Hepatocyte (in vitro differentiated cells): ENCODE measurements at regions not wholly inside any gene's neighbourhood (a gene's known extent, or its start where the extent isn't known, plus 50 kb on each side); places are given as distances from the start of the nearest gene placed in this dataset.

ENCODE experiments used
- DNase-seq: peaks from one replicate; pipeline ENCODE4 v3.0.0-alpha.2; 2016; ENCODE audit warnings: low spot score
- H2AFZ ChIP-seq: fragments of 200-600 bp; sonication (generic); 2 replicates; pipeline ENCODE4 v1.6.0; 2016; ENCODE audit warnings: antibody characterized with exemption, mild to moderate bottlenecking
- H3K27ac ChIP-seq: fragments of 200-600 bp; sonication (generic); 2 replicates; pipeline ENCODE4 v1.5.1; 2016; ENCODE audit warnings: mild to moderate bottlenecking
- H3K27me3 ChIP-seq: fragments of 200-600 bp; sonication (generic); 2 replicates; pipeline ENCODE4 v1.6.1; 2016
- H3K36me3 ChIP-seq: fragments of 200-600 bp; sonication (generic); replicated peaks from 2 replicates; pipeline ENCODE4 v1.5.1; 2016; ENCODE audit warnings: low read depth; ENCODE audit not compliant: insufficient read depth
- H3K4me1 ChIP-seq: fragments of 200-600 bp; sonication (generic); 2 replicates; pipeline ENCODE4 v1.5.1; 2016; ENCODE audit warnings: mild to moderate bottlenecking, moderate library complexity; ENCODE audit not compliant: insufficient read depth
- H3K4me2 ChIP-seq: fragments of 200-600 bp; sonication (generic); 2 replicates; pipeline ENCODE4 v1.6.0; 2016
- H3K4me3 ChIP-seq: fragments of 200-600 bp; sonication (generic); 2 replicates; pipeline ENCODE4 v1.5.1; 2016; ENCODE audit warnings: mild to moderate bottlenecking
- H3K79me2 ChIP-seq: fragments of 200-600 bp; sonication (generic); 2 replicates; pipeline ENCODE4 v1.6.0; 2017; ENCODE audit warnings: mild to moderate bottlenecking
- H3K9me2 ChIP-seq: fragments of 200-600 bp; sonication (generic); replicated peaks from 2 replicates; pipeline ENCODE4 v1.6.0; 2017; ENCODE audit warnings: mild to moderate bottlenecking; ENCODE audit not compliant: insufficient read depth
- H3K9me3 ChIP-seq: fragments of 200-600 bp; sonication (generic); 2 replicates; pipeline ENCODE4 v1.5.1; 2016; ENCODE audit warnings: low read depth, mild to moderate bottlenecking
- H4K20me1 ChIP-seq: fragments of 200-600 bp; sonication (generic); 2 replicates; pipeline ENCODE4 v1.6.0; 2016; ENCODE audit warnings: mild to moderate bottlenecking; ENCODE audit not compliant: insufficient read depth, poor library complexity, severe bottlenecking
- EZH2 ChIP-seq: fragments of 200-600 bp; sonication (generic); IDR thresholded peaks from 2 replicates; pipeline ENCODE4 v1.6.1; 2016; ENCODE audit warnings: antibody characterized with exemption, mild to moderate bottlenecking, borderline replicate concordance
- EZH2phosphoT487 ChIP-seq: fragments of 200-600 bp; sonication (generic); IDR thresholded peaks from one replicate; pipeline ENCODE4 v1.6.1; 2018; ENCODE audit warnings: antibody characterized with exemption, mild to moderate bottlenecking, low read depth, moderate library complexity; ENCODE audit not compliant: unreplicated experiment, severe bottlenecking
- WGBS: methylation state at CpG from one replicate; pipeline ENCODE4 v1.1.6; 2016; ENCODE audit warnings: low lambda C conversion rate; ENCODE audit errors: missing lambda C conversion rate; 5-methylcytosine and 5-hydroxymethylcytosine counted together
- TF ChIP-seq, protein P1 (sequence below): fragments of 200-600 bp; sonication (generic); IDR thresholded peaks from 2 replicates; pipeline ENCODE4 v1.5.1; 2016; ENCODE audit warnings: antibody characterized with exemption, mild to moderate bottlenecking; ENCODE audit not compliant: poor library complexity

GRCh38 chr1:75672528-75673393, 51.7 kb upstream of the ACADM start:
- no peaks in the 10 kb centered on the region for H3K9me3 ChIP-seq
- H3K36me3 ChIP-seq = no peaks in the 10 kb centered on the region
- no peak overlapping the region for H3K27ac ChIP-seq
- no peak overlapping the region for H3K4me2 ChIP-seq
- no peak overlapping the region for H3K4me3 ChIP-seq
- peak; percentile 57 for DNase-seq
- peaks cover 5% of the 10 kb centered on the region for H3K4me1 ChIP-seq
- no peaks in the 10 kb centered on the region for H3K9me2 ChIP-seq
- H3K27me3 ChIP-seq = no peaks in the 10 kb centered on the region
- H3K79me2 ChIP-seq = no peaks in the 10 kb centered on the region
- no peak overlapping the region for H2AFZ ChIP-seq
- H4K20me1 ChIP-seq = no peaks in the 10 kb centered on the region
- 68% methylated on average over 3 of the region's 3 CpGs for WGBS
- no peak for TF ChIP-seq EZH2phosphoT487
- TF ChIP-seq, protein P1, sequence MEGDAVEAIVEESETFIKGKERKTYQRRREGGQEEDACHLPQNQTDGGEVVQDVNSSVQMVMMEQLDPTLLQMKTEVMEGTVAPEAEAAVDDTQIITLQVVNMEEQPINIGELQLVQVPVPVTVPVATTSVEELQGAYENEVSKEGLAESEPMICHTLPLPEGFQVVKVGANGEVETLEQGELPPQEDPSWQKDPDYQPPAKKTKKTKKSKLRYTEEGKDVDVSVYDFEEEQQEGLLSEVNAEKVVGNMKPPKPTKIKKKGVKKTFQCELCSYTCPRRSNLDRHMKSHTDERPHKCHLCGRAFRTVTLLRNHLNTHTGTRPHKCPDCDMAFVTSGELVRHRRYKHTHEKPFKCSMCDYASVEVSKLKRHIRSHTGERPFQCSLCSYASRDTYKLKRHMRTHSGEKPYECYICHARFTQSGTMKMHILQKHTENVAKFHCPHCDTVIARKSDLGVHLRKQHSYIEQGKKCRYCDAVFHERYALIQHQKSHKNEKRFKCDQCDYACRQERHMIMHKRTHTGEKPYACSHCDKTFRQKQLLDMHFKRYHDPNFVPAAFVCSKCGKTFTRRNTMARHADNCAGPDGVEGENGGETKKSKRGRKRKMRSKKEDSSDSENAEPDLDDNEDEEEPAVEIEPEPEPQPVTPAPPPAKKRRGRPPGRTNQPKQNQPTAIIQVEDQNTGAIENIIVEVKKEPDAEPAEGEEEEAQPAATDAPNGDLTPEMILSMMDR = no peak
- no peak for TF ChIP-seq EZH2

DNA sequence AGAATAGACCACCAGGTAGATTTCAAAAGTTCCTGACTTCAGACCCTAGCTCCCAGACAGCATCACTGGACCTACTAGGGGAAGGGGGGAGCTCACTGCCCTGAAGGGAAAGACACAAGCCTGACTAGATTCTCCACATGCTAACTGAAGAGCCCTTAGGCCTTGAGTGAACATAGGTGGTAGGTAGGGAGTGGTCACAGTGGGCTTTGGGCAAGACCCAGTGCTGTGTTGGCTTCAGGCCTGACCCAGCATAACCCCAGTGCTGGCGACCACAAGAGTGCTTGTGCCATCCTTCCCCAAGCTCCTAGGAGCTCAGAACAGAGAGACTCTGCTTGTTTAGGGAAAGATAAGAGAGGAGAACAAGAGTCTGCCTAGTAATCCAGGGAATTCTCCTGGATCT, 51.1 kb upstream of the ACADM start:
- Histone ChIP-seq H4K20me1 (no peaks in the 10 kb centered on the region), H3K27me3 (no peaks in the 10 kb centered on the region), H3K9me3 (no peaks in the 10 kb centered on the region), H3K27ac (no peak overlapping the region), H3K36me3 (no peaks in the 10 kb centered on the region), H3K4me1 (peaks cover 5% of the 10 kb centered on the region), H3K79me2 (no peaks in the 10 kb centered on the region), H3K4me3 (no peak overlapping the region), H3K9me2 (no peaks in the 10 kb centered on the region), H2AFZ (no peak overlapping the region), H3K4me2 (no peak overlapping the region)
- DNase-seq = no peak
- TF ChIP-seq, protein P1 = no peak
- TF ChIP-seq EZH2phosphoT487 (no peak), EZH2 (no peak)
- WGBS = 78% methylated on average over 1 of the region's 1 CpG

DNA sequence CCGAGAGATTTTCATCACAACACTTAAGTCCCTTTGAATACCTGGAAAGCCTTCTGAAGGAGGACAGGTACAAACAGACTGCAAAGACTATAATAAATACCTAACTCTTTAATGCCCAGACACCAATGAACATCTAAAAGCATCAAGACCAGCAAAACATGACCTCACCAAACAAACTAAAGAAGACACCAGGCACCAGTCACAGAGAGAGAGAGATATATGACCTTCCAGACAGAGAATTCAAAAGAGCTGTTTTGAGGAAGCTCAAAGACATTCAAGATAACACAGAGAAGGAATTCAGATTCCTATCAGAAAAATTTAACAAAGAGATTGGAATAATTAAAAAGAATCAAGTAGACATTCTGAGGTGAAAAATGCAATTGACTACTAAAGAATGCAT, 50.6 kb upstream of the ACADM start:
- 85% methylated on average over 1 of the region's 1 CpG for WGBS
- TF ChIP-seq, protein P1 = no peak
- TF ChIP-seq EZH2phosphoT487 = no peak
- no peak for TF ChIP-seq EZH2

More for the DNA sequence above, 50.6 kb upstream of the ACADM start:
- no peaks in the 10 kb centered on the region for H3K36me3 ChIP-seq
- H3K9me3 ChIP-seq = no peaks in the 10 kb centered on the region
- peaks cover 5% of the 10 kb centered on the region for H3K4me1 ChIP-seq
- H3K79me2 ChIP-seq = no peaks in the 10 kb centered on the region
- H3K27me3 ChIP-seq = no peaks in the 10 kb centered on the region
- H3K4me2 ChIP-seq = no peak overlapping the region
- no peak for DNase-seq
- H3K9me2 ChIP-seq = no peaks in the 10 kb centered on the region
- H2AFZ ChIP-seq = no peak overlapping the region
- no peak overlapping the region for H3K27ac ChIP-seq
- H3K4me3 ChIP-seq = no peak overlapping the region
- H4K20me1 ChIP-seq = no peaks in the 10 kb centered on the region
